H1 (cell line): ENCODE measurements at regions not wholly inside any gene's neighbourhood (a gene's known extent, or its start where the extent isn't known, plus 50 kb on each side); places are given as distances from the start of the nearest gene placed in this dataset.

Source experiments
- CTCF ChIA-PET: fragments of 300-600 bp; sonication (Branson Sonifier 250); formaldehyde crosslinking; loops from one replicate; lab custom pipeline; 2021; ENCODE audit not compliant: partially characterized antibody; lab: Charles Lee
- POLR2A ChIA-PET: fragments of 300-600 bp; sonication (Branson Sonifier 250); formaldehyde crosslinking; loops from one replicate; lab custom pipeline; 2021; ENCODE audit warnings: inconsistent platforms; ENCODE audit not compliant: partially characterized antibody; lab: Charles Lee
- DNase-seq, 2 experiments: peaks; one replicate each; pipeline versions ENCODE4 v3.0.0 to v3.0.0-alpha.2; 2010 to 2022; ENCODE audit warnings: low spot score in 2 of 2, low read depth in 1 of 2, mixed read lengths in 1 of 2
- FAIRE-seq: peaks from 2 replicates; lab custom pipeline; 2011; peaks lifted over from hg19 to GRCh38; lab: Jason Lieb, UNC
- H2AFZ ChIP-seq: 2 replicates; pipeline ENCODE4 v1.8.1; 2012; ENCODE audit warnings: low read length, inconsistent platforms
- H2AK5ac ChIP-seq: 2 replicates; pipeline ENCODE4 v1.6.1; 2013; ENCODE audit warnings: low read depth, low read length
- H2BK120ac ChIP-seq: replicated peaks from 2 replicates; pipeline ENCODE3; 2013; ENCODE audit warnings: low read depth, low read length, inconsistent platforms
- H2BK12ac ChIP-seq: 2 replicates; pipeline ENCODE4 v1.6.1; 2013; ENCODE audit warnings: low read depth, low read length
- H2BK15ac ChIP-seq: 2 replicates; pipeline ENCODE4 v1.6.1; 2013; ENCODE audit warnings: low read length
- H2BK20ac ChIP-seq: 2 replicates; pipeline ENCODE4 v1.6.1; 2013; ENCODE audit warnings: low read length
- H2BK5ac ChIP-seq: 2 replicates; pipeline ENCODE4 v1.6.1; 2013; ENCODE audit warnings: low read depth, low read length
- H3K14ac ChIP-seq: 2 replicates; pipeline ENCODE4 v1.6.1; 2013; ENCODE audit warnings: inconsistent platforms; ENCODE audit not compliant: insufficient read length
- H3K18ac ChIP-seq: 2 replicates; pipeline ENCODE4 v1.6.1; 2013; ENCODE audit warnings: low read length; ENCODE audit errors: extremely low read depth
- H3K23ac ChIP-seq: 2 replicates; pipeline ENCODE4 v1.6.1; 2013; ENCODE audit warnings: inconsistent platforms; ENCODE audit not compliant: insufficient read length
- H3K23me2 ChIP-seq: 2 replicates; pipeline ENCODE4 v1.6.1; 2013; ENCODE audit warnings: low read depth, low read length
- H3K27ac ChIP-seq: 2 replicates; pipeline ENCODE4 v1.6.1; 2011; ENCODE audit warnings: low read depth, low read length, inconsistent platforms
- H3K27me3 ChIP-seq, 4 experiments: replicated peaks in 1 of 4; 1 replicate in 1 of 4; 2 replicates in 3 of 4; pipeline versions ENCODE4 v1.6.1 to v1.8.1; 2011 to 2013; ENCODE audit warnings: low read length in 3 of 4, mild to moderate bottlenecking in 3 of 4, inconsistent platforms in 2 of 4, mixed read lengths in 2 of 4, moderate library complexity in 1 of 4; ENCODE audit not compliant: control insufficient read depth in 3 of 4, insufficient read depth in 3 of 4; ENCODE audit errors: extremely low read depth in 1 of 4
- H3K36me3 ChIP-seq, 4 experiments: 2 replicates each; pipeline versions ENCODE4 v1.6.1 to v1.8.1; 2011 to 2013; ENCODE audit warnings: mild to moderate bottlenecking in 4 of 4, low read length in 3 of 4, moderate library complexity in 2 of 4, control low read depth in 1 of 4, inconsistent platforms in 1 of 4; ENCODE audit not compliant: insufficient read depth in 4 of 4, control insufficient read depth in 2 of 4
- H3K4ac ChIP-seq: replicated peaks from 2 replicates; pipeline ENCODE3; 2013; ENCODE audit warnings: low read length, low read depth, mixed read lengths, inconsistent platforms; ENCODE audit not compliant: insufficient read length
- H3K4me1 ChIP-seq, 4 experiments: replicated peaks in 1 of 4; 1 replicate in 1 of 4; 2 replicates in 3 of 4; pipeline versions ENCODE4 v1.6.1 to v1.8.1; 2011 to 2013; ENCODE audit warnings: low read length in 3 of 4, inconsistent platforms in 2 of 4, mixed read lengths in 1 of 4; ENCODE audit not compliant: insufficient read depth in 4 of 4, control insufficient read depth in 3 of 4
- H3K4me2 ChIP-seq, 2 experiments: 2 replicates each; pipeline versions ENCODE4 v1.6.1 to v1.8.1; 2011 to 2013; ENCODE audit warnings: low read depth in 2 of 2, low read length in 2 of 2, control low read depth in 1 of 2, inconsistent platforms in 1 of 2, mild to moderate bottlenecking in 1 of 2; ENCODE audit not compliant: insufficient read depth in 1 of 2
- H3K4me3 ChIP-seq, 4 experiments: fragments of 200-600, 300-600 bp in 1 of 4; sonication (generic), shearing (Covaris generic), sonication (Bioruptor Twin) in 1 of 4; 2 replicates each; pipeline versions ENCODE4 v1.5.1 to v1.8.1; 2011 to 2016; ENCODE audit warnings: low read length in 4 of 4, low read depth in 3 of 4, control low read depth in 2 of 4, inconsistent platforms in 2 of 4, mild to moderate bottlenecking in 2 of 4, mixed read lengths in 1 of 4, moderate library complexity in 1 of 4; ENCODE audit not compliant: insufficient read depth in 2 of 4; ENCODE audit errors: extremely low read depth in 1 of 4
- H3K56ac ChIP-seq: replicated peaks from 2 replicates; pipeline ENCODE3; 2013; ENCODE audit warnings: low read depth, mild to moderate bottlenecking, mixed read lengths, low read length, inconsistent platforms; ENCODE audit not compliant: insufficient read length
- H3K79me1 ChIP-seq: 2 replicates; pipeline ENCODE4 v1.6.1; 2013; ENCODE audit warnings: low read depth, low read length, control low read depth
- H3K79me2 ChIP-seq, 2 experiments: 2 replicates each; pipeline versions ENCODE4 v1.6.1 to v1.8.1; 2012 to 2013; ENCODE audit warnings: low read length in 2 of 2, mild to moderate bottlenecking in 2 of 2, inconsistent platforms in 1 of 2; ENCODE audit not compliant: insufficient read depth in 2 of 2, control insufficient read depth in 1 of 2
- H3K9ac ChIP-seq, 4 experiments: replicated peaks in 1 of 4; 1 replicate in 1 of 4; 2 replicates in 3 of 4; pipeline versions ENCODE4 v1.6.1 to v1.8.1; 2011 to 2013; ENCODE audit warnings: low read depth in 3 of 4, low read length in 3 of 4, control low read depth in 2 of 4, mild to moderate bottlenecking in 2 of 4, moderate library complexity in 2 of 4, inconsistent platforms in 1 of 4; ENCODE audit errors: extremely low read depth in 1 of 4
- H3K9me3 ChIP-seq, 2 experiments: 2 replicates each; pipeline versions ENCODE4 v1.6.1 to v1.8.1; 2012 to 2013; ENCODE audit warnings: mild to moderate bottlenecking in 2 of 2, moderate library complexity in 2 of 2, control low read depth in 1 of 2, inconsistent platforms in 1 of 2, low read depth in 1 of 2, low read length in 1 of 2, mixed read lengths in 1 of 2; ENCODE audit not compliant: insufficient read depth in 2 of 2
- H4K20me1 ChIP-seq, 2 experiments: replicated peaks in 1 of 2; 2 replicates each; pipeline versions ENCODE3 to v1.8.1; 2011 to 2013; ENCODE audit warnings: inconsistent platforms in 2 of 2, low read length in 2 of 2, mild to moderate bottlenecking in 1 of 2; ENCODE audit not compliant: insufficient read depth in 2 of 2, control insufficient read depth in 1 of 2
- H4K5ac ChIP-seq: 2 replicates; pipeline ENCODE4 v1.6.1; 2013; ENCODE audit warnings: low read length, low read depth, mixed read lengths, inconsistent platforms; ENCODE audit not compliant: insufficient read length
- H4K8ac ChIP-seq: 2 replicates; pipeline ENCODE4 v1.8.0; 2013; ENCODE audit warnings: mild to moderate bottlenecking, moderate library complexity, low read length, inconsistent platforms; ENCODE audit not compliant: insufficient read depth; ENCODE audit errors: extremely low read depth
- H4K91ac ChIP-seq: replicated peaks from 2 replicates; pipeline ENCODE3; 2013; ENCODE audit warnings: low read length, mixed read lengths, inconsistent platforms; ENCODE audit not compliant: insufficient read length
- HDAC6 ChIP-seq: IDR thresholded peaks from one replicate; pipeline ENCODE4 v1.7.1; 2012; ENCODE audit warnings: low read depth, mild to moderate bottlenecking, inconsistent platforms, low read length, moderate library complexity
- JUN ChIP-seq: IDR thresholded peaks from 2 replicates; pipeline ENCODE4 v1.6.1; 2011; ENCODE audit warnings: low read depth, mild to moderate bottlenecking, improper control_type of control experiment, low read length
- RAD21 ChIP-seq, 2 experiments: IDR thresholded peaks in 1 of 2; conservative IDR thresholded peaks in 1 of 2; 2 replicates each; pipeline ENCODE4 v1.6.1; 2011; ENCODE audit warnings: low read depth in 2 of 2, low read length in 2 of 2, improper control_type of control experiment in 1 of 2, inconsistent platforms in 1 of 2, mild to moderate bottlenecking in 1 of 2, moderate library complexity in 1 of 2
- WGBS, 2 experiments: shearing (Covaris generic) in 1 of 2; methylation state at CpG; one replicate each; pipeline versions ENCODE4 v1.1.6 to v1.1.7; 2013 to 2015; ENCODE audit warnings: low lambda C conversion rate in 2 of 2, mixed read lengths in 2 of 2, inconsistent platforms in 1 of 2, low coverage in 1 of 2, missing lambda C conversion rate in 1 of 2; ENCODE audit not compliant: insufficient replicate concordance in 2 of 2, insufficient coverage in 1 of 2, insufficient read length in 1 of 2; ENCODE audit errors: extremely low coverage in 1 of 2, missing lambda C conversion rate in 1 of 2; 5-methylcytosine and 5-hydroxymethylcytosine counted together
- TF ChIP-seq, protein P1 (sequence below), 3 experiments: IDR thresholded peaks; 1 replicate in 2 of 3; 2 replicates in 1 of 3; pipeline versions ENCODE4 v1.5.1 to v1.6.1; 2011; ENCODE audit warnings: low read length in 3 of 3, mild to moderate bottlenecking in 3 of 3, inconsistent platforms in 2 of 3, low read depth in 1 of 3, moderate library complexity in 1 of 3; ENCODE audit not compliant: insufficient read depth in 1 of 3; ENCODE audit errors: control extremely low read depth in 1 of 3

DNA sequence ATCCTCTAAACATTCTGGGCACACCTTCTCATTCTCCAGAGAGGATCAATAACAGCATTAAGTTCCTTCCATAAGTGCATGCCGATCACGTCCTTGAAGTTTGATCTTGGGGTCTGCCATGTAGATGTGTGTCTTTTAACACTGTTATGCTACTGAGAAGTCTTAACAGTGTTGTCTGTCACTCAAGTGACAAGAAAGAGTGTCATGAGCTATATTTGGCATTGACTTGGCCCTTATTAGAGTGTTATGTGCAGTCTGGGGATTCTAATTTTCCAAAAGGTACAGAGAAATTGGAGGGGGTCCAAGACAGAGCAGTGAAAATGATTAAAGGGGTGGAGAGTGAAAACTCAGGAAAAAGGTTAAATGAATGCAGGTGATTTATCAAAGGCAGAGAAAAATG lies 107.1 kb upstream of the OPCML start:
- no peak overlapping the region for H2AK5ac ChIP-seq
- no peak overlapping the region for H3K23ac ChIP-seq
- no peak overlapping the region for H2BK15ac ChIP-seq
- no peak overlapping the region for H4K5ac ChIP-seq
- H2BK20ac ChIP-seq, result no peak overlapping the region
- no peak overlapping the region for H3K4me2 ChIP-seq
- no peak overlapping the region for H3K27ac ChIP-seq
- H3K18ac ChIP-seq, result no peak overlapping the region
- no peak overlapping the region for H3K4ac ChIP-seq
- H3K9ac ChIP-seq, result no peak overlapping the region
- H2AFZ ChIP-seq, result no peak overlapping the region
- WGBS, 2 experiments, result 98% methylated on average over 2 of the region's 2 CpGs; no CpG with 5 or more reads in 1 of the 2 experiments
- peaks cover 6 to 17% (median 12%) of the 10 kb centered on the region in 4 experiments for H3K4me1 ChIP-seq
- no peak overlapping the region for H3K4me3 ChIP-seq
- no peaks in the 10 kb centered on the region for H3K79me2 ChIP-seq
- no peak overlapping the region for H3K56ac ChIP-seq
- no peaks in the 10 kb centered on the region for H4K20me1 ChIP-seq
- H4K91ac ChIP-seq, result no peak overlapping the region
- peak in 1 of 2 experiments; percentile 7 for DNase-seq
- H2BK5ac ChIP-seq, result no peak overlapping the region
- H4K8ac ChIP-seq, result no peak overlapping the region
- no peaks in the 10 kb centered on the region for H3K23me2 ChIP-seq
- ChIA-PET POLR2A (no interaction called here), CTCF (interaction anchor here (1.6 kb wide), 1 partner anchor 20 kb away, joined by 3 read pairs; no protein-coding TSS in a partner anchor)
- H3K79me1 ChIP-seq, result no peaks in the 10 kb centered on the region
- no peak overlapping the region; the same call in 1 of the 2 replicates for H2BK12ac ChIP-seq
- no peak overlapping the region for H2BK120ac ChIP-seq
- H3K36me3 ChIP-seq, result no peaks in the 10 kb centered on the region
- no peak overlapping the region for H3K14ac ChIP-seq
- peaks cover 0 to 5% of the 10 kb centered on the region in 2 experiments; a peak in 2 of 4 replicates for H3K9me3 ChIP-seq
- H3K27me3 ChIP-seq, result no peaks in the 10 kb centered on the region; a peak in 1 of 7 replicates
- FAIRE-seq, result no peak
- TF ChIP-seq RAD21 (IDR thresholded peaks at IDR 0.05 in 1 of 2, conservative IDR thresholded peaks at IDR 0.05 in 1 of 2; ENCODE audit: low read depth in 2 of 2, low read length in 2 of 2) (no peak), JUN (no peak), HDAC6 (no peak)
- TF ChIP-seq, protein P1, sequence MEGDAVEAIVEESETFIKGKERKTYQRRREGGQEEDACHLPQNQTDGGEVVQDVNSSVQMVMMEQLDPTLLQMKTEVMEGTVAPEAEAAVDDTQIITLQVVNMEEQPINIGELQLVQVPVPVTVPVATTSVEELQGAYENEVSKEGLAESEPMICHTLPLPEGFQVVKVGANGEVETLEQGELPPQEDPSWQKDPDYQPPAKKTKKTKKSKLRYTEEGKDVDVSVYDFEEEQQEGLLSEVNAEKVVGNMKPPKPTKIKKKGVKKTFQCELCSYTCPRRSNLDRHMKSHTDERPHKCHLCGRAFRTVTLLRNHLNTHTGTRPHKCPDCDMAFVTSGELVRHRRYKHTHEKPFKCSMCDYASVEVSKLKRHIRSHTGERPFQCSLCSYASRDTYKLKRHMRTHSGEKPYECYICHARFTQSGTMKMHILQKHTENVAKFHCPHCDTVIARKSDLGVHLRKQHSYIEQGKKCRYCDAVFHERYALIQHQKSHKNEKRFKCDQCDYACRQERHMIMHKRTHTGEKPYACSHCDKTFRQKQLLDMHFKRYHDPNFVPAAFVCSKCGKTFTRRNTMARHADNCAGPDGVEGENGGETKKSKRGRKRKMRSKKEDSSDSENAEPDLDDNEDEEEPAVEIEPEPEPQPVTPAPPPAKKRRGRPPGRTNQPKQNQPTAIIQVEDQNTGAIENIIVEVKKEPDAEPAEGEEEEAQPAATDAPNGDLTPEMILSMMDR (IDR thresholded peaks at IDR 0.05; ENCODE audit: control extremely low read depth in 1 of 3, insufficient read depth in 1 of 3, low read depth in 1 of 3, low read length in 3 of 3), result no peak
